NB4 (cell line): ENCODE measurements at regions not wholly inside any gene's neighbourhood (a gene's known extent, or its start where the extent isn't known, plus 50 kb on each side); places are given as distances from the start of the nearest gene placed in this dataset.

ENCODE experiments used
- DNase-seq: peaks from one replicate; pipeline ENCODE4 v3.0.0; 2010; ENCODE audit warnings: low read depth
- H3K4me3 ChIP-seq: one replicate; pipeline ENCODE4 v1.5.1; 2011; ENCODE audit warnings: mild to moderate bottlenecking, low read depth, low read length, moderate library complexity
- CTCF ChIP-seq: IDR thresholded peaks from one replicate; pipeline ENCODE4 v1.5.1; 2012; ENCODE audit warnings: low read depth, low read length
- MAX ChIP-seq: IDR thresholded peaks from 2 replicates; pipeline ENCODE4 v1.6.1; 2011; ENCODE audit warnings: low read depth, low read length
- MYC ChIP-seq: IDR thresholded peaks from 2 replicates; pipeline ENCODE4 v1.6.1; 2011; ENCODE audit warnings: low read depth, low read length
- POLR2A ChIP-seq: IDR thresholded peaks from 2 replicates; pipeline ENCODE4 v1.6.1; 2011; ENCODE audit warnings: mild to moderate bottlenecking; ENCODE audit not compliant: insufficient read length; ENCODE audit errors: extremely low read depth

GRCh38 chr16:59941594-59941993 is 1207.5 kb upstream of the GOT2 start:
- TF ChIP-seq POLR2A: no peak
- TF ChIP-seq CTCF: no peak
- no peak for TF ChIP-seq MYC
- no peak for TF ChIP-seq MAX
- DNase-seq: no peak
- no peak overlapping the region for H3K4me3 ChIP-seq

- H3K4me3 ChIP-seq: no peak overlapping the region
- no peak for DNase-seq
- TF ChIP-seq MAX (no peak), CTCF (no peak), MYC (no peak), POLR2A (no peak)
Measured at GRCh38 chr16:59920054-59920453, 1185.9 kb upstream of the GOT2 start.

GRCh38 chr16:59913666-59914065 is 1179.5 kb upstream of the GOT2 start:
- no peak overlapping the region for H3K4me3 ChIP-seq
- no peak for DNase-seq
- no peak for TF ChIP-seq POLR2A
- TF ChIP-seq MAX: no peak
- TF ChIP-seq CTCF: no peak
- TF ChIP-seq MYC: no peak

- no peak for DNase-seq
- no peak overlapping the region for H3K4me3 ChIP-seq
- TF ChIP-seq POLR2A: no peak
Measured at GRCh38 chr16:59909262-59909661, 1175.1 kb upstream of the GOT2 start.

GRCh38 chr16:59907611-59908010 is 1173.5 kb upstream of the GOT2 start:
- H3K4me3 ChIP-seq: no peak overlapping the region
- DNase-seq: no peak
- TF ChIP-seq MYC: no peak
- TF ChIP-seq MAX: no peak
- TF ChIP-seq CTCF: no peak
- TF ChIP-seq POLR2A: no peak

- TF ChIP-seq MYC: no peak
- no peak for TF ChIP-seq CTCF
- no peak for TF ChIP-seq MAX
- no peak for TF ChIP-seq POLR2A
- DNase-seq: no peak
Measured at GRCh38 chr16:59905606-59906005, 1171.5 kb upstream of the GOT2 start.

More at GRCh38 chr16:59905606-59906005, 1171.5 kb upstream of the GOT2 start:
- no peak overlapping the region for H3K4me3 ChIP-seq
